ENCODE measurements at regions not wholly inside any gene's neighbourhood (a gene's known extent, or its start where the extent isn't known, plus 50 kb on each side); places are given as distances from the start of the nearest gene placed in this dataset.

- Mint-ChIP-seq H3K4me1 (ENCODE audit: low read depth, unreplicated experiment) (no peaks in the 10 kb centered on the region), H3K4me3 (ENCODE audit: unreplicated experiment) (no peak overlapping the region), H3K27ac (ENCODE audit: unreplicated experiment) (no peak overlapping the region), H3K36me3 (ENCODE audit: unreplicated experiment) (no peaks in the 10 kb centered on the region), H3K27me3 (ENCODE audit: unreplicated experiment) (no peaks in the 10 kb centered on the region), H3K9me3 (ENCODE audit: unreplicated experiment) (no peaks in the 10 kb centered on the region)
- DNase-seq = no peak
- TF ChIP-seq CTCF (IDR thresholded peaks at IDR 0.05; ENCODE audit: partially characterized antibody, unreplicated experiment) = no peak
Observed at GRCh38 chr10:28874210-28874609, 196.9 kb downstream of the BAMBI start.

GRCh38 chr10:28875549-28876081 lies 198.3 kb downstream of the BAMBI start:
- Mint-ChIP-seq H3K36me3 (ENCODE audit: unreplicated experiment) (no peaks in the 10 kb centered on the region), H3K4me1 (ENCODE audit: low read depth, unreplicated experiment) (no peaks in the 10 kb centered on the region), H3K27ac (ENCODE audit: unreplicated experiment) (no peak overlapping the region), H3K27me3 (ENCODE audit: unreplicated experiment) (no peaks in the 10 kb centered on the region), H3K9me3 (ENCODE audit: unreplicated experiment) (no peaks in the 10 kb centered on the region), H3K4me3 (ENCODE audit: unreplicated experiment) (no peak overlapping the region)
- no peak for TF ChIP-seq CTCF (IDR thresholded peaks at IDR 0.05; ENCODE audit: partially characterized antibody, unreplicated experiment)
- DNase-seq = no peak

GRCh38 chr10:28878236-28878970 lies 201.1 kb downstream of the BAMBI start:
- Mint-ChIP-seq H3K4me3 (ENCODE audit: unreplicated experiment) (no peak overlapping the region), H3K9me3 (ENCODE audit: unreplicated experiment) (no peaks in the 10 kb centered on the region), H3K27ac (ENCODE audit: unreplicated experiment) (no peak overlapping the region), H3K27me3 (ENCODE audit: unreplicated experiment) (no peaks in the 10 kb centered on the region), H3K36me3 (ENCODE audit: unreplicated experiment) (no peaks in the 10 kb centered on the region), H3K4me1 (ENCODE audit: low read depth, unreplicated experiment) (no peaks in the 10 kb centered on the region)
- no peak for DNase-seq
- TF ChIP-seq CTCF (IDR thresholded peaks at IDR 0.05; ENCODE audit: partially characterized antibody, unreplicated experiment) = no peak

GRCh38 chr10:28879246-28879645 lies 201.9 kb downstream of the BAMBI start:
- TF ChIP-seq CTCF (IDR thresholded peaks at IDR 0.05; ENCODE audit: partially characterized antibody, unreplicated experiment) = no peak
- Mint-ChIP-seq H3K36me3 (ENCODE audit: unreplicated experiment) (no peaks in the 10 kb centered on the region), H3K27me3 (ENCODE audit: unreplicated experiment) (no peaks in the 10 kb centered on the region), H3K4me1 (ENCODE audit: low read depth, unreplicated experiment) (no peaks in the 10 kb centered on the region), H3K27ac (ENCODE audit: unreplicated experiment) (no peak overlapping the region), H3K9me3 (ENCODE audit: unreplicated experiment) (no peaks in the 10 kb centered on the region), H3K4me3 (ENCODE audit: unreplicated experiment) (no peak overlapping the region)
- DNase-seq = no peak

GRCh38 chr10:28879875-28880682 lies 202.8 kb downstream of the BAMBI start:
- Mint-ChIP-seq H3K27ac (ENCODE audit: unreplicated experiment) (no peak overlapping the region), H3K4me1 (ENCODE audit: low read depth, unreplicated experiment) (no peaks in the 10 kb centered on the region), H3K4me3 (ENCODE audit: unreplicated experiment) (no peak overlapping the region), H3K36me3 (ENCODE audit: unreplicated experiment) (no peaks in the 10 kb centered on the region), H3K9me3 (ENCODE audit: unreplicated experiment) (no peaks in the 10 kb centered on the region), H3K27me3 (ENCODE audit: unreplicated experiment) (no peaks in the 10 kb centered on the region)
- no peak for TF ChIP-seq CTCF (IDR thresholded peaks at IDR 0.05; ENCODE audit: partially characterized antibody, unreplicated experiment)
- DNase-seq = no peak
